LoVo (cell line): ENCODE measurements at regions not wholly inside any gene's neighbourhood (a gene's known extent, or its start where the extent isn't known, plus 50 kb on each side); places are given as distances from the start of the nearest gene placed in this dataset.

Source experiments
- DNase-seq: peaks from one replicate; pipeline ENCODE4 v3.0.0-alpha.2; 2016; ENCODE audit warnings: low spot score

DNA sequence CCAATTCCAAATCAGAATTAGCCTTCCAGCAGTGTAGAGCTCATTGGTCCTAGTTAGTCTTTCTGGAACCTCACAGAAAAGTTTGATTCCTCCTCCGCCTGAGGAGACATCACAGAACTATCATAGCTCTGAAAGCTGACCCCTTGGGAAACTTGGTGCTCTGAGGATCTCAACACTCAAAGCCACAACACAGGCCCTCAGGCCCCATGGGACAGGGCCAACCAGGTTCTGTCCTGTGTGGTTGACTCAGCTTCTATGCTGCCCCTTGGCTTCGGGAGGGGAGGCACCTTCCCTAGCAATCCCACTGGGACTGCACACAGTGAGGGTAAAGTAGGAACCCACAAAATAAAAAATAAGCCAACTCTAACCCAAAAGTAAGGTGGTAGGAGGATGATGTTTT lies 237.5 kb upstream of the ECI2 start:
- no peak for DNase-seq

- no peak for DNase-seq
Measured at GRCh38 chr6:4371207-4371921, 236.0 kb upstream of the ECI2 start.

GRCh38 chr6:4370066-4370465 lies 234.7 kb upstream of the ECI2 start:
- DNase-seq, result peak; percentile 25

DNA sequence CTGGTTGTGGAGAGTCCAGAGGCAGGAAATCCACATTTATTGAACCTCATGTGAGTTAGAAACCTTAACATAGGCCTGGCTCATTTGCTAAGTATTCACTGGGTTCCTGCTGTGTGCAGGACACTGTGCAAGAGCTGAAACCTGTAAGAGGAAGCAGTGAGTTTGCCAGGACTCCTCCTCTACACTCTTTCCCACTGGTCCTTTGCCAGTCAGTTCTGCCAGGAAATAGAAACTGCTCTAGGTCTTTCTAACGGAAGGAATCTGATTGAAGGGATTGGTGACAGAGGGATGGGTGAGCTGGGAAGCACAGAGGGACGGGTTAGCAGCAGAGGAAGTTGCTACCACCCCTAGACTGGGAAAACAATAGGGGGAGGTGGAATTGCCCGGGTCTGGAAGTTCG lies 234.2 kb upstream of the ECI2 start:
- DNase-seq, result no peak

GRCh38 chr6:4368649-4369048 lies 233.3 kb upstream of the ECI2 start:
- DNase-seq, result no peak

- no peak for DNase-seq
Measured at GRCh38 chr6:4367643-4368042, 232.3 kb upstream of the ECI2 start.

DNA sequence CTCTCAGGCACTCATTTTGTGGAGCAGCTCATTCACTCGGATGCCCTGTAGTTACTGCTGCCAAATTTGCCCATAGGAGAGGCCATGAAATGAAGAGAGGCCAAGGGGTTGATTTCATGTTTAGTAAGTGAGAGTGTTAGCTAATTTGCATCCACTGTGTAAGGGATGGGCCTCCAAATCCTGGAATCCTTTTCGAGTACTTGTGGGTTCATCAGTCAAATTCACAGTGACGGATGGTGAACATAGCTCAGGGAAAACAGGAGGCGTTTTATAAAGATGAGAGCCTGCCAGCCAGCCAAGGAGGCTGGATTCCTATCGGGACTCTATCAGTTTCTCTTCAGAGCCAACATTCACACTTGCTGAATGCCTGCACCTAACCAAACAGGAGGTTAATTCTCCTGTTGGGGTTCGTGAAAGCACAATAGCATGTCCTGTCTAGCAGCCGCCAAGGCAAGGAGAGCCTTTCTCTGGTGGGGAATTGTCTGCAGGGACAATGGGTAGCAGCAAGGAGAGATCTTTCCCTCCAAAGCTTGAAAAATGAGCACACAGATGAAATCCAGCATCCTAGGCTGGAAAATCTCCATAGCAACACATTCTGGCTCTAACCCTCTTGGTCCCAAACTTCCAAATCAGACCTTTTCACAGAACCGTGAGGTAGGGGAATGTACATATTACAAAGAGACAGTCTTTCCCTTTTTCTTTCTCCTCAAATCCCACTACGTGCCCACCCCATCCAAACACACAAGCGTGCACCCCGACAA lies 231.4 kb upstream of the ECI2 start:
- DNase-seq, result no peak

GRCh38 chr6:4365686-4366085 lies 230.3 kb upstream of the ECI2 start:
- DNase-seq, result no peak

DNA sequence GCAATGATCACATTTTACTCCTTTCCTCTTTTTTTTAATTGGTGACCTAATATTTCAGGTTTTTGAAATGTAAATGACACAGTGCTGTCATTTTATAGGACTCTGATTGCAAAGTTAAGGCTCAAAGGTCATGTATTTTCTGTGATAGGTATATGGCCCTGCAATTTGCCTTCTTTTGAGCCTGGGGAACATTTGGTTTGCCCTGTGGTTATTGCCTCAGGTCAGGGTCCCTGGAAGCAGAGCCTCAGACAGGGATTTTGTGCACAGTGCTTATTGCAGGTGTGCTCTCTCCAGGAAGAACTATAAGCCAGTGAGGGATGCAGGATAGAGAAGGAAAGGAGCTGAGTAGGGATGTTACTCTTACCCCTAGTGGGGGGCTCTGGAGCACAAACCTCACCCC lies 229.3 kb upstream of the ECI2 start:
- DNase-seq, result no peak

- no peak for DNase-seq
Measured at GRCh38 chr6:4364172-4364571, 228.8 kb upstream of the ECI2 start.

GRCh38 chr6:4363656-4364055 lies 228.3 kb upstream of the ECI2 start:
- DNase-seq, result no peak

DNA sequence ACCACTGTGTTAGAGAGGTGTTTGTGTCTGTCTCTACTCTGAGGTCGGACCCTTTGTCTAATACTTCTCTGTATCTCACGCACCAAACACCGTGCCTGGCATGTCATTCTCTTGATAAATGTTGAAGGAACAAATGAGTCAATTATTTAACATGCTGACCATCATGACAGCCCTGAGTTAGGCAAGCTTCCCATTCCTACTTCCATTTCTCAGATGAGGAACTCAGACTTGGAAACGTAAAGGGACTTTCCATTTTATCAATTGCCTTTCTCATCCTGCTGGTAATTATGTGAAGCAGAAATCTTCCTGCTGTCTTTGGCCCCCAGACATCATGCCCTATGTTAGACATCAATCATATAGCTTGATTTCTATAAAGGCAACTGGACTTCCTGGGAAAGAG lies 227.0 kb upstream of the ECI2 start:
- no peak for DNase-seq

GRCh38 chr6:4360920-4361319 lies 225.5 kb upstream of the ECI2 start:
- DNase-seq, result no peak

DNA sequence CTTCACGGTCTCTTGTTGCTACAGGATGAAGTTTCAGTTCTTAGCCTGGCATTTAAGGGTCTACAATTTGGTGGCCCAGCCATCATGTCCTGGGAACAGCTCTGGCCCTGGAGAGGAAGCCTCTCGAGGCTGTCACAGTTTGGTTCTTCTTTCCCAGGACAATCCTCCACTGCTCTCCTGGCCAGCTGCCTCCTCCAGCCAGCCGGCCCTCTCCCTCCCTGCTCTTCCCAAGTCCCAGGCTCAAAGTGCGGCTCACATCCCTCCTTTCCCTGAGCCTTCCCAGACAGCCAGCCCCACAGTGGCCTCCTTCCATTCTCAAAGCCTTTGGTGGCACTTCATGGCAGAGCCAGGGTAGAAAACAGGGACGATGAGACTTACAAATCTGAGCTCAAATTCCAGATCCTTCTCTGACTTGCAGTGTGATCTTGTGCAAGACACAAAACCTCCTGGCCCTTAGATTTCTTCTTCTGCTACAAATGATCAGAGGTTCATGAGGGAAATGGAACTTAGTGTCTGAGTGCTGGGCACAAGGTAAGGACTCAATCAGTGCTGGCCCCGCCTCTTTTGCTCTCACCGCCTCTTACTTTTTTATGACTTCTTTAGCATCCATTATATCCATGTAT lies 223.8 kb upstream of the ECI2 start:
- DNase-seq, result no peak

- DNase-seq, result peak; percentile 96
Measured at GRCh38 chr6:4358414-4359107, 223.2 kb upstream of the ECI2 start.

DNA sequence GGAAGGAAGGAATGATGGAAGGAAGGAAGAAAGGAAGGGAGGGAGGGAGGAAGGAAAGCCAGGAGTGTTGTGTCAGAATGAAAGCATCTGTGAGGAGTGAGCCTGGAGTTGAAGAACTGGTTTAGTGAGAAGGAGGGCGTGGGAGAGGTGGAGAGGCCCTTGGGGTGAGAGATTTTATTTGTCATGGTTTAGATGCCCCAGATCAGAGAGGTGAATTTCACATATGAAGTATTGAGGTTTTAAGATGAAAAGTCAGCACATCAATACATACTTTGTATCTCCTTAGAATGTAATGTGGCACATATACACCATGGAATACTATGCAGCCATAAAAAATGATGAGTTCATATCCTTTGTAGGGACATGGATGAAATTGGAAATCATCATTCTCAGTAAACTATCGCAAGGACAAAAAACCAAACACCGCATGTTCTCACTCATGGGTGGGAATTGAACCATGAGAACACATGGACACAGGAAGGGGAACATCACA lies 222.3 kb upstream of the ECI2 start:
- DNase-seq, result peak; percentile 35

GRCh38 chr6:4356899-4357659 lies 221.7 kb upstream of the ECI2 start:
- DNase-seq, result no peak

- no peak for DNase-seq
Measured at GRCh38 chr6:4355241-4355640, 219.9 kb upstream of the ECI2 start.

DNA sequence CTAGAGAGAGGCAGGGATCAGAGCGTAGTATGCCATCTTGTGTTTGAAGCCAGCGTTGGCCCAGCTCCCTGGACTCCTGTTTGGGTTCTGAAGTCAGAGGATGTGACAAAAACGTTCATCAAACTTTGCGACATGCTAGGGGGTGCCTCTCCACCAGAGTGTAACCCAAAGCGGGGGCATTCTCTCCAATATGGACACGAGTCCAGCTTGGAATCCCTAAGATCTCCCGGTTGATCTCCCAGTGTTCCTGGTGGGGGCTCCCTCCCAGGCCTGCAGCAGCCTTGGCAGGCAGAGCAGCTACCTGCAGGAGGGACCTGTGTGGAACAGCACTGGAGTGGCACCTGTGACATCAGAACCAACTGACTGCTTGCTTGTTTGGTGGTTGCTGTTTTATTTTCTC lies 218.8 kb upstream of the ECI2 start:
- no peak for DNase-seq

- DNase-seq, result no peak
Measured at GRCh38 chr6:4352731-4353130, 217.4 kb upstream of the ECI2 start.

- no peak for DNase-seq
Measured at GRCh38 chr6:4352322-4352669, 216.9 kb upstream of the ECI2 start.
